Kidney tubule cell (primary cell): ENCODE measurements at regions not wholly inside any gene's neighbourhood (a gene's known extent, or its start where the extent isn't known, plus 50 kb on each side); places are given as distances from the start of the nearest gene placed in this dataset.
"Not testable (repeated sequence)": the region's sequence is repeated elsewhere in the genome, so short reads cannot be mapped to it uniquely, and the experiment has no call there.

Experiments used
- DNase-seq: peaks from one replicate; pipeline ENCODE4 v3.0.0-alpha.2; 2018; ENCODE audit warnings: low spot score

- DNase-seq = no peak
Observed at GRCh38 chr3:191148131-191148530, 50.9 kb upstream of the OSTN start.

- peak; percentile 11 for DNase-seq
Observed at GRCh38 chr3:191143224-191143623, 55.8 kb upstream of the OSTN start.

GRCh38 chr3:191141728-191142127, 57.3 kb upstream of the OSTN start:
- peak; percentile 90 for DNase-seq

GRCh38 chr3:191139736-191140135, 59.3 kb upstream of the OSTN start:
- DNase-seq = no peak

GRCh38 chr3:191138937-191139336, 60.1 kb upstream of the OSTN start:
- DNase-seq = no peak

GRCh38 chr3:191137708-191138107, 61.3 kb upstream of the OSTN start:
- no peak for DNase-seq

GRCh38 chr3:191136347-191136746, 62.7 kb upstream of the OSTN start:
- DNase-seq = peak; percentile 12

- DNase-seq = no peak
Observed at GRCh38 chr3:191135175-191135574, 63.9 kb upstream of the OSTN start.

GRCh38 chr3:191133359-191133758, 65.7 kb upstream of the OSTN start:
- DNase-seq = no peak

- DNase-seq = no peak
Observed at GRCh38 chr3:191131305-191131704, 67.7 kb upstream of the OSTN start.

GRCh38 chr3:191124891-191125290, 74.2 kb upstream of the OSTN start:
- DNase-seq = not testable (repeated sequence)

GRCh38 chr3:191123946-191124345, 75.1 kb upstream of the OSTN start:
- peak; percentile 8 for DNase-seq

- no peak for DNase-seq
Observed at GRCh38 chr3:191123231-191123630, 75.8 kb upstream of the OSTN start.

GRCh38 chr3:191120447-191121298, 78.4 kb upstream of the OSTN start:
- DNase-seq = peak; percentile 31

GRCh38 chr3:191119415-191120295, 79.4 kb upstream of the OSTN start:
- DNase-seq = no peak

- DNase-seq = no peak
Observed at GRCh38 chr3:191111722-191112121, 87.3 kb upstream of the OSTN start.

GRCh38 chr3:191105418-191105817, 93.6 kb upstream of the OSTN start:
- peak; percentile 20 for DNase-seq

- no peak for DNase-seq
Observed at GRCh38 chr3:191100516-191100915, 98.5 kb upstream of the OSTN start.

- DNase-seq = peak; percentile 18
Observed at GRCh38 chr3:191094057-191094845, 104.8 kb upstream of the OSTN start.

- DNase-seq = no peak
Observed at GRCh38 chr3:191087391-191087790, 111.7 kb upstream of the OSTN start.

- no peak for DNase-seq
Observed at GRCh38 chr3:191085091-191085490, 114.0 kb upstream of the OSTN start.

GRCh38 chr3:191078913-191079312, 120.1 kb upstream of the OSTN start:
- DNase-seq = not testable (repeated sequence)
